ENCODE measurements at regions not wholly inside any gene's neighbourhood (a gene's known extent, or its start where the extent isn't known, plus 50 kb on each side); places are given as distances from the start of the nearest gene placed in this dataset.
"Not testable (repeated sequence)": the region's sequence is repeated elsewhere in the genome, so short reads cannot be mapped to it uniquely, and the experiment has no call there.

DNA sequence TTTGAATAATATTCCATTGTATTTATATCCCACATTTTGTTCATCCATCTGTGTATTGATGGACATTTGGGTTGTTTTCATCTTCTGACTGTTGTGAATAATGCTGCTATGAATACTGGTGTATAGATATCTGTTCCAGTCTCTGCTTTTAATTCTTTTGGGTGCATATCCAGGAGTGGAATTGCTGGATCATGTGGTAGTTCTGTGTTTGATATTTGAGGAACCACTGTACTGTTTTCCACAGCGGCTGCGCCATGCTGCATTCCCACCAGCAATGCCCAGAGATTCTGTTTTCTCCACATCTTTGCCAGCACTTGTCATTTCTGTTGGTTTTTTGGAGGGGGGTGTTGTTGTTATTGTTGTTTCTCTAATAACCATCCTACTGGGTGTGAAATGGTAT lies 131.6 kb upstream of the KIF26B start:
- no peak for DNase-seq

- DNase-seq: no peak
Observed at GRCh38 chr1:245019910-245020486, 134.8 kb upstream of the KIF26B start.

DNA sequence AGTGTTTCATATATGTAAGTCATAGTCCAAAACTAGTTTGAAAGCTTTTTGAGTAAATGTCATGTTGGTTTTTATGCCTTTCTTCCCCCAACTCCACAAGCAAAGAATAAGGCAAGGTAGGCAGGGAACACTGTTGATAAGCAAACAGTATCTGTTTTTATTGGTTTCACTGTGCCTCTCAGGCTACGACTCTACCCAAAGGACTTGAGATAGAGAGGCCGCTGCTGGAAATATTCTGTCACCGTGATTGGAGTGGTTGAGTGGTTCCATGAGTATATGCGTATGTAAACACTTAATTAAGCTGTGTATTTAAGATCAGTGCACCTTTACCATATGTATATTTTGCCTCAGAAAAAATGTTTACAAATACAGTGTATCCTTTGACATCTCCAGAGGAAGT lies 138.1 kb upstream of the KIF26B start:
- DNase-seq: no peak

GRCh38 chr1:245015031-245015430 lies 139.8 kb upstream of the KIF26B start:
- DNase-seq: no peak

DNA sequence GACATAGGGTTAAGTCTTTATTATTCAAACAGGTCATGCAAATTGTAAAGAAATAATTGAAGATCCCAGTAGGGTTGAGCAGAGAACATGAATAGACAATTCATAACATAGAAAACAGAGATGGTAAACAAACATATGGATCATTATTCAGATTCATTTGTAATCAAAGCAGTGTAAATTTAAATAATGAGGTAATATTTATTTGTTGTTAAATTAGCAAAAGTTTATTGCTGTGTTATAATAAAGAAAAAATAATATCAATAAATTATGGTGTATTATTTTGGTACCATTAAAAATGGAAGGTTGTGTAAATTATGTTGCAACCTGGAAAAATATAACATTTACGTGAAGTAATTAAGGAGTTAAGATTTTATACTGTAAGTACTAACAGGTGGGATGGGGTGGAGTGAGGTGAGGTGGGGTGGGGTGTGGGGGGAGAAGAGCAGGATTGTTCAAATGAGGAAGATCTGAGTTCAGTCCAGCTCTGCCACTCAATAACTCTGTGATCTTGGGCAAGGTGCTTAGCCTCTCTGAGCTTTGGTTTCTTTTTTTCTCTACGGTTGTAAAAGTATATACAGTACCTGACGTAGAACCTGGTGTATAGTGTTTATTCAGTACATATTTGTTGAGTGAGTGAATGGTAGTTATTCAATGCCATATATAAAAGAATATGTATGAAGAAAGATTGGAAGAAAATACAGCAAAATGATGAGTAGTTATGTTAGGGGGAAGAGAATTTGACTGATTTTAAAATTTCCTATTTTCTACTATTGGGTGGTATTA lies 140.3 kb upstream of the KIF26B start:
- no peak for DNase-seq

DNA sequence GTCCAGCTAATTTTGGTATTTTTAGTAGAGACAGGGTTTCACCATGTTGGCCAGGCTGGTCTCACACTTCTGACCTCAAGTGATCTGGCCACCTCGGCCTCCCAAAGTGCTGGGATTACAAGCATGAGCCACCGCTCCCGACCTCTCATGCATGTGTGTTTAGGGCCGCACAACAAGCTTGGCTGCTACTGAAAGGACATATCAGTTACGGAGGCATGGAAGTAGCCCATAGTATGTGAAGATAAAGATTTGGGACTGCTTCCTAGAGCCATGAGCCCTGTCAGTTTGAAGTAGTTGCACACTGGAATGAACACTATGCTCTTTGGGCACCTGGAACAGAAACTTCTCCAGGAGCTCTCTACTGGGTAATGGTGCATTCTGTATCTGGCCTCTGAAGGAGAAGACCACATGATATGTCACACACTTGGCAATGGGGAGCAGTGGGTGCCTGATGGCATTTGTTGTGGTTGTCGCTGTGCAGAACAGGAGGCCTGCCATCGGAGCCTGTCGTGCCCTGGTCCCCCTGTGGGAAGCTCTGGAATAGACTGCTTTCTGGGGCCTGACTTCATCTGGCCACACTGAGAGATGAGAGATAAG lies 144.7 kb upstream of the KIF26B start:
- DNase-seq: no peak

DNA sequence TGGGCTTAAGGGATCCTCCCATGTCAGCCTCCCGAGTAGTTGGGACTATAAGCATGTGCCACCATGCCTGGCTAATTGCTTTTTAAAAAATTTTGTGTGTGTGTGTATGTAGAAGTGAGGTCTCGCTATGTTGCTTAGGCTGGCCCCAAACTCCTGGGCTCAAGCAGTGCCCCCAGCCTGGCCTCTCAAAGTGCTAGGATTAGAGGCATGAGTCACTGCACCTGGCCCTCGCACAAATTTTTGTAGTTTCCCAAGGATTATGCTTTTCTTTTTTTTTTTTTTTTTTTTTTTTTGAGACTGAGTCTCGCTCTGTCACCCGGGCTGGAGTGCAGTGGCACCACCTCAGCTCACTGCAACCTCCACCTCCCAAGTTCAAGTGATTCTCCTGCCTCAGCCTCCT lies 144.4 kb upstream of the HNRNPU start:
- DNase-seq: no peak

GRCh38 chr1:245007852-245008251 lies 143.5 kb upstream of the HNRNPU start:
- no peak for DNase-seq

DNA sequence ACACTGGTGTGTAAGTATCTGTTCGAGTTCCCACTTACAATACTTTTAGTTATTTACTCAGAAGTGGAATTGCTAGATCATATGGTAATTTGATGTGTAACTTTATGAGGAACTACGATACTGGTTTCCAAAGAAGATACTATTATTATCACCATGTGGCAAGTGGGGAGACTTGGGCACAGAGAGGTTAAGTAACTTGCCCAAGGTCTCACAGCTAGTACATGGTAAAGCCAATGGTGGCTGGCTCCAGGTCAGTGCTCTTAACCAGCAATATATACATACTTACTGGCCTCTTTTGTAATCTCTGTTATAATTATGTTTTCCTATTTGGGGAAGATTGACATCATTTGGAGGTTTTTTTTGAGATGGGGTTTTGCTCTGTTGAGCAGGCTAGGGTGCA lies 138.9 kb upstream of the HNRNPU start:
- no peak for DNase-seq

GRCh38 chr1:245001252-245001651 lies 136.9 kb upstream of the HNRNPU start:
- DNase-seq: no peak

GRCh38 chr1:245000872-245001188 lies 136.5 kb upstream of the HNRNPU start:
- DNase-seq: no peak

- DNase-seq: not testable (repeated sequence)
Observed at GRCh38 chr1:244999644-245000043, 135.3 kb upstream of the HNRNPU start.

- DNase-seq: no peak
Observed at GRCh38 chr1:244998717-244999346, 134.5 kb upstream of the HNRNPU start.

- no peak for DNase-seq
Observed at GRCh38 chr1:244995602-244996400, 131.5 kb upstream of the HNRNPU start.

GRCh38 chr1:244992833-244993232 lies 128.5 kb upstream of the HNRNPU start:
- DNase-seq: no peak

DNA sequence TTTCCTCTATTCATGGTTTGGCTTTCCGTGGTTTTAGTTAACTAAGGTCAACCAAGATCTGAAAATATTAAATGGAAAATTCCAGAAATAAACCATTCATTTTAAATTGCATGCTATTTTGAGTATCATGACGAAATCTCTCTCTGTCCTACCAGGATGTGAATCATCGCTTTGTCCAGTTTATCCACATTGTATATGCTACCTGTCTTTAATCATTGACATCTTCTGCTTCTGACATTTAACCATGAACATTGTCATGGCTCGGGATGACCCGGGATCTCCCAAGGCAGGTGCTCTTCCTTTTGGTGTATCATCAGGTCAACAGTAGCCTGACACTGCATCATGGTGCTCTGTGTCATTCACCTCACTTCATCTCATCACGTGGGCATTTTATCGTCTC lies 125.5 kb upstream of the HNRNPU start:
- no peak for DNase-seq

DNA sequence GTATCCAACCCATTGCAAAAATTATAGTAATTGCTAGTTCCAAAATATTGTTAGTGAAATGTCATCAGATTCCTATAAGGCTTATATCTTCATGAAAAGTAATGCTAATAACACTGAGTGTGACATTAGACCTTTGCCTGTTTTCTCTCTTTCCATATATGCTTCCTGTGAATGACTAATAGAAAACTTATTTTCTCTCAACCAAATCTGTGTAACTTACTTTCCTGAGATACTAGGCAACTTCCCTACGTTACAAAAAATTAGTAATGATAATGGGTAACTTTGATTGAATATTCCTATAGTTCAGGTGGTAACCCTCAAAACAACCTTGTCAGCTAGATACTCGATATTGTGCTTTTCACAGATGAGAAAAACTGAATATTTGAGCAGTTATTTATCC lies 124.2 kb upstream of the HNRNPU start:
- DNase-seq: no peak

- no peak for DNase-seq
Observed at GRCh38 chr1:244980605-244981004, 116.3 kb upstream of the HNRNPU start.

GRCh38 chr1:244974550-244974949 lies 110.2 kb upstream of the HNRNPU start:
- no peak for DNase-seq

GRCh38 chr1:244974106-244974505 lies 109.8 kb upstream of the HNRNPU start:
- no peak for DNase-seq

DNA sequence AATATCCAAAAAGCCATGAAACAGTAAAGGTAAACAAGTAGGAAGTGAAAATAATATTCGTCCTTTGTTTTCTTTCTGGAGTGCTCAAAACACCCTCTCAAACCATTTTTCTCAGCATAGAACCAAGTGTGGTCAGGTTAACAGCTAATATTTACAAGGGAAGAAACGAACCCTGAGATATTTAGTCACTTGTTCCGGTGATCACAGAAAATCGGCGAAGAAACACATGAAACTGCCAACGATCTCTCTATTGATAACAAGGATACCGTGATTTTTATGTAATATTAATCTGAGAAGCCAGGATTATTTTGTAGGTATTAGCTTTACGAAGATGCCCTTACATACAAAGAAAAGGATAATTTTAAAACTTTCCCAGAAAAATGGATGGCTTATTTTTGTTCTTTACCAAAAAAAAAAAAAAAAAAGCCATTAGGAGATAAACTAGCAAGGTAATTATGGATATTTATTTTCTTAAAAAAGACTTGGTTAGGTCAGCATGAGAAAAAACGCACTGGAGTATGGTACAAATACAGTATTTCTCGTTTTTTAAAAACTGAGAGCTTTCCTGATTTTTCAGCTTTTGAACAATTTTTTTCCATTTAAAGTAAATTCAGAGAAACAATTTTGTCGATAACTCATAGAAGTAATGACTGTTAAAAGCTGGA lies 107.3 kb upstream of the HNRNPU start:
- peak; percentile 53 for DNase-seq

DNA sequence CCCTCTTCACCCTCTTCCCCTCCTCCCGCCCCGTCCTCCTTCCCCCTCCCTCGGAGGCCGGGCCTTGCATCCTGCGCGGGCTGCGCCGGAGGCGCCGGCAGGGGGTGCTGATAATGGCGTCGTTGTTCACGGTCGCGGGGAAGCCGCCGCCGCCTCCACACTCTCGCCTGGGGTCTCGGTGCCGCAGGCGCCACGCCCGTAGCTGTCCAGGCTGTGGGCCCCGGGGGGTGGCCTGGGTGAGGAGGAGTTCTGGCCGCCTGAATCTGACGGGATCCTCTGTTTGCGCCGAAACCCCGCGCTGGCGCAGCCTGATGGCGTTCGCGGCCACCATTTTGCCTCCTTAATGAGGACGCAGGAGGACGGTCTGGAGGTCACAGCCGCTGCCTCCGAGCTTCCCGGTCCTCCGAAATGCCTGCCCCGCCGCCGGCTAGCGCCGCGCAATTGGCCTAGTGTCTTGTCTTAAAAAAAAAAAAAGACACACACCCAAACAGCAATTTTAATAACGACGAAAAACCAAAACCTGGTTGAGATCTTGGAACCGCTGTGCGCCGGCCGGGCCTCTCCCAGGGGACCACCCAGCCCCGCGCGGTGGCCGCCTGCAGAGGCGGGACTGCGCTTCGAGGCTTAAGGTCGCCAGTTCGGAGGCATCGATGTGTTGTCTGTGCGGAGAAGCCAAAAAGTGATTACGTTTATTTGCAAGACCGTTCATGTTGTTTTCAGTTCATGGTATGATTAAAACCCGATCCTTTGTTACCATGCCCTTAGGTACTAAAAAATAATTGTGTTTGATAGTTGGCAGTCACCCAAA lies 106.6 kb upstream of the HNRNPU start:
- peak; percentile 96 for DNase-seq
